Glutamatergic neuron (in vitro differentiated cells): ENCODE measurements at regions not wholly inside any gene's neighbourhood (a gene's known extent, or its start where the extent isn't known, plus 50 kb on each side); places are given as distances from the start of the nearest gene placed in this dataset.
A peak's percentile ranks its signal among the peaks of the same experiment; 100 is the strongest.
"Not testable (repeated sequence)": the region's sequence is repeated elsewhere in the genome, so short reads cannot be mapped to it uniquely, and the experiment has no call there.

Source experiments
- DNase-seq: peaks from one replicate; pipeline ENCODE4 v3.0.0; 2022
- H3K27ac Mint-ChIP-seq: one replicate; pipeline ENCODE4 v1.8.0; 2020; ENCODE audit warnings: mild to moderate bottlenecking, mixed read lengths, inconsistent platforms; ENCODE audit not compliant: unreplicated experiment
- H3K27me3 Mint-ChIP-seq: one replicate; pipeline ENCODE4 v1.8.0; 2020; ENCODE audit warnings: mild to moderate bottlenecking, moderate library complexity, mixed read lengths, inconsistent platforms; ENCODE audit not compliant: unreplicated experiment
- H3K36me3 Mint-ChIP-seq: one replicate; pipeline ENCODE4 v1.8.0; 2020; ENCODE audit warnings: mild to moderate bottlenecking, mixed read lengths, inconsistent platforms; ENCODE audit not compliant: unreplicated experiment
- H3K4me1 Mint-ChIP-seq: one replicate; pipeline ENCODE4 v1.8.0; 2020; ENCODE audit warnings: mild to moderate bottlenecking, low read depth, mixed read lengths, inconsistent platforms; ENCODE audit not compliant: unreplicated experiment
- H3K4me3 Mint-ChIP-seq: one replicate; pipeline ENCODE4 v1.8.0; 2020; ENCODE audit warnings: mild to moderate bottlenecking, mixed read lengths, inconsistent platforms; ENCODE audit not compliant: unreplicated experiment
- H3K9me3 Mint-ChIP-seq: one replicate; pipeline ENCODE4 v1.8.0; 2020; ENCODE audit warnings: mild to moderate bottlenecking, moderate library complexity, mixed read lengths, inconsistent platforms; ENCODE audit not compliant: unreplicated experiment
- CTCF ChIP-seq: fragments of 200-600 bp; sonication (generic); IDR thresholded peaks from one replicate; pipeline ENCODE4 v1.5.0; 2021; ENCODE audit not compliant: partially characterized antibody, unreplicated experiment

GRCh38 chr3:80331494-80332170, 563.8 kb upstream of the ROBO1 start:
- Mint-ChIP-seq H3K4me3 (peak overlapping the region; percentile 51), H3K36me3 (no peaks in the 10 kb centered on the region), H3K9me3 (peaks cover 3% of the 10 kb centered on the region), H3K4me1 (peaks cover 7% of the 10 kb centered on the region), H3K27me3 (no peaks in the 10 kb centered on the region), H3K27ac (peak overlapping the region; percentile 77)
- no peak for TF ChIP-seq CTCF
- no peak for DNase-seq

- H3K27me3 Mint-ChIP-seq, H3K36me3 Mint-ChIP-seq, H3K9me3 Mint-ChIP-seq, DNase-seq, H3K27ac Mint-ChIP-seq, H3K4me3 Mint-ChIP-seq, H3K4me1 Mint-ChIP-seq: not testable (repeated sequence)
Measured at GRCh38 chr3:80314541-80314940, 546.7 kb upstream of the ROBO1 start.

GRCh38 chr3:80308637-80309036, 540.8 kb upstream of the ROBO1 start:
- H3K9me3 Mint-ChIP-seq, result peaks cover 1% of the 10 kb centered on the region
- H3K27ac Mint-ChIP-seq, result no peak overlapping the region
- H3K4me3 Mint-ChIP-seq, result no peak overlapping the region
- no peak for DNase-seq
- no peak for TF ChIP-seq CTCF
- peaks cover 2% of the 10 kb centered on the region for H3K4me1 Mint-ChIP-seq
- H3K27me3 Mint-ChIP-seq, result no peaks in the 10 kb centered on the region
- no peaks in the 10 kb centered on the region for H3K36me3 Mint-ChIP-seq

- DNase-seq, result no peak
- no peaks in the 10 kb centered on the region for H3K4me1 Mint-ChIP-seq
- H3K27me3 Mint-ChIP-seq, result no peaks in the 10 kb centered on the region
- no peak overlapping the region for H3K4me3 Mint-ChIP-seq
- TF ChIP-seq CTCF, result no peak
- no peaks in the 10 kb centered on the region for H3K36me3 Mint-ChIP-seq
- no peaks in the 10 kb centered on the region for H3K9me3 Mint-ChIP-seq
- H3K27ac Mint-ChIP-seq, result no peak overlapping the region
Measured at GRCh38 chr3:80307844-80308243, 540.0 kb upstream of the ROBO1 start.

GRCh38 chr3:80297720-80298119, 529.9 kb upstream of the ROBO1 start:
- Mint-ChIP-seq H3K27me3 (no peaks in the 10 kb centered on the region), H3K9me3 (no peaks in the 10 kb centered on the region), H3K36me3 (no peaks in the 10 kb centered on the region), H3K4me3 (no peak overlapping the region), H3K27ac (no peak overlapping the region), H3K4me1 (no peaks in the 10 kb centered on the region)
- TF ChIP-seq CTCF, result no peak
- DNase-seq, result no peak
